Stimulated activated CD8-positive, alpha-beta memory T cell treated with anti-CD3 and anti-CD28 coated beads, Interleukin-15, amount 100 ng/mL, for 24 hours (primary cell): ENCODE measurements at regions not wholly inside any gene's neighbourhood (a gene's known extent, or its start where the extent isn't known, plus 50 kb on each side); places are given as distances from the start of the nearest gene placed in this dataset.

Experiments used
- DNase-seq: peaks from one replicate; pipeline ENCODE4 v3.0.0-alpha.2; 2020; ENCODE audit warnings: low read depth

- DNase-seq, result no peak
These were observed 428.7 kb upstream of the SALL1 start for GRCh38 chr16:51579652-51580360.

- DNase-seq, result no peak
These were observed 426.7 kb upstream of the SALL1 start for GRCh38 chr16:51577621-51578303.

- no peak for DNase-seq
These were observed 425.6 kb upstream of the SALL1 start for GRCh38 chr16:51576498-51577195.

GRCh38 chr16:51573191-51573590, 422.1 kb upstream of the SALL1 start:
- no peak for DNase-seq

- no peak for DNase-seq
These were observed 418.3 kb upstream of the SALL1 start for GRCh38 chr16:51569203-51569931.

GRCh38 chr16:51567911-51568310, 416.8 kb upstream of the SALL1 start:
- DNase-seq, result no peak

- no peak for DNase-seq
These were observed 414.1 kb upstream of the SALL1 start for GRCh38 chr16:51565184-51565583.

- no peak for DNase-seq
These were observed 411.8 kb upstream of the SALL1 start for GRCh38 chr16:51562891-51563290.

GRCh38 chr16:51559901-51560300, 408.8 kb upstream of the SALL1 start:
- no peak for DNase-seq

- no peak for DNase-seq
These were observed 406.6 kb upstream of the SALL1 start for GRCh38 chr16:51557670-51558069.

GRCh38 chr16:51556694-51557340, 405.7 kb upstream of the SALL1 start:
- no peak for DNase-seq

GRCh38 chr16:51553910-51554309, 402.8 kb upstream of the SALL1 start:
- no peak for DNase-seq

- no peak for DNase-seq
These were observed 402.2 kb upstream of the SALL1 start for GRCh38 chr16:51553314-51553713.

GRCh38 chr16:51550800-51551347, 399.8 kb upstream of the SALL1 start:
- DNase-seq, result no peak

GRCh38 chr16:51549836-51550235, 398.8 kb upstream of the SALL1 start:
- no peak for DNase-seq

GRCh38 chr16:51545951-51546350, 394.9 kb upstream of the SALL1 start:
- no peak for DNase-seq

GRCh38 chr16:51544851-51545467, 393.9 kb upstream of the SALL1 start:
- DNase-seq, result no peak

- DNase-seq, result no peak
These were observed 392.9 kb upstream of the SALL1 start for GRCh38 chr16:51543971-51544370.

GRCh38 chr16:51542981-51543815, 392.1 kb upstream of the SALL1 start:
- DNase-seq, result no peak

GRCh38 chr16:51540259-51540658, 389.2 kb upstream of the SALL1 start:
- DNase-seq, result no peak
